HPDE6-E6E7 (cell line): ENCODE measurements at regions not wholly inside any gene's neighbourhood (a gene's known extent, or its start where the extent isn't known, plus 50 kb on each side); places are given as distances from the start of the nearest gene placed in this dataset.

Experiments
- DNase-seq: peaks from one replicate; pipeline ENCODE4 v3.0.0; 2011; ENCODE audit warnings: missing footprints; ENCODE audit errors: extremely low spot score

DNA sequence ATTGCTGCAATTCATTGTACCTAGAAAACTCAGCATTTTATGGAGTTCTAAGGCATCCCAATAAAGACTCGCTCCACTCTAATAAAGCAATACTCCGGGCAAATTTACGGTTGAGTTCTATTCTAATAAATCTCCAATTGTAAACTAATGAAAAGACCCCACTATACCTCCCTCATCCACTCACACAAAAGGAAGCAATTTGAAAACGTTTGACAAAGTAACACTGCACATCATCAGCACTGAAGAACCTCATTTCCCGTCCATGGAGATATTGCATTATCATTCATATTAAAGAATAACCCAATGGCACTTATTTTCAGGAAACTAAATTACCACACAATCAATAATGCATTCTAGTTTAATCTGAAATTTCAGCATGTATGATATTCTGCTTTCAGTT is 111.0 kb upstream of the LMO3 start:
- DNase-seq = no peak

- no peak for DNase-seq
Observed at GRCh38 chr12:16692099-16692498, 86.1 kb upstream of the LMO3 start.

GRCh38 chr12:16691624-16692023 is 85.7 kb upstream of the LMO3 start:
- DNase-seq = no peak

DNA sequence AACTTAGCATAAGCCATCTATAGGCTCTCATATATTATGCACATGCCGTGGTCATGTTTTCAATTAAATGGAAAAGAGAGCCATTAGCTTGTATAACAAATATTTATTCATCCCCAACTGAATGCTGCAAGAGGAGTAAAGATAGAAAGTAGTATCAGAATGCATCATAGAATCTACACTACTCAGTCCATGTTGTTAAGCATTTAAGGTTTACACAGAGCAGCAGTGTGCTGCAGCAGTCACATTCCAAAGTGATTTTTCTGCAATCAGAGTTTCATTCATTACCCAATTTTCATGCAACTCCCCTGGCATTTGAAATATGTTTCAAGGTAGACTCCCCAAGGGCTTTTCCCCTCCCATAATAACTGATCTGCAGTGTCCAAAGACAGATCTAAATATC is 82.2 kb upstream of the LMO3 start:
- no peak for DNase-seq

DNA sequence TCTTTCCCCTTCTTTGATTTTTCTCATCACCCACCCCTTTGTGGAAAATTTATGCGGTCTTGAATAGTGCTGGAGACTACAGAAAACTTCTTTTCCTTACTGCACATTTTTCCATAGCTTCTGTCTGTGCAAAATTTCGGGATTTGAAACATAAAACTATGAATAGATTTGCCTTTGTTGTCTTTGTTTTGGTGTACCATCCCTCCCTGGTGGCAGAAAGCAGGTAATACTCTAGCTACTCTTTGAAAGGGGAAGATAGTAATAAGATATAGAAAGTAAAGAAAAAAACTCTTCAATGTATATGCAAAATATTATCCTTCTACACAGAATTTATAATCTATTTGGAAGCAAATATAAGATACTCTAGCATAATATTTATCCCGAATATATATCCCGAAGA is 79.1 kb upstream of the LMO3 start:
- peak; percentile 11 for DNase-seq

DNA sequence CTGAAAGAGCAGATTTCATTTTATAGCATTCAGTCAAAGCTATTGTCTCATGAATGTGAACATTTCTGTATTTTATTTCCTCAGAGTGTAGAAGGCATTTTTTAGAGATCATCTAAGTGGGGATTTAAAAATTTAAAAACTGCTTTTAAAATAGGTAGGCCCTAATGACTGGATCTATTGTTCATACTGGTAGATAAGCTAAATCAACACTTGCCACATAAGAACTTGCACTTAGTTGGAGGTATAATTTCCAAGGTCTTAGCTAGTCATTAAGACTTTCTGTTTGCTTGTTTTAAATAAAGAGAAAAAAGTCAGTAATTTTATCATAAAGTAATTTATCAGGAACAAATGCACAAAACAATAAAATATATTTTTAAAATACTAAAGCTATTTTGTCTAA is 75.2 kb upstream of the LMO3 start:
- no peak for DNase-seq

DNA sequence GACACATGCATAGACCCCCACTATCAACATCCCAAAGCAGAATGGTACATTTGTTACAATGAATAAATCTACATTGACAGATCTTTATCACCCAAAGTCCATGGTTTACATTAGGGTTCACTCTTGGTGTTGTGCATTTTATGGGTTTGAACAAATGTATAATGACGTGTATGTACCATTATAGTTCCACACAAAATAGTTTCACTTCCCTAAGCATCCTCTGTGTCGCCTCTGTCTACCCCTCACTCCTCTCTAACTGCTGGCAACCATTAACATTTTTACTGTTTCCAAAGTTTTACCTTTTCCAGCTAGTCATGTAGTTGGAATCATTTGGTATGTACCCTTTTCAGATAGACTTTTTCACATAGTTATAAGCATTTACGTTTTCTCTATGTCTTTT is 69.5 kb upstream of the LMO3 start:
- no peak for DNase-seq

GRCh38 chr12:16674885-16675284 is 68.9 kb upstream of the LMO3 start:
- no peak for DNase-seq

DNA sequence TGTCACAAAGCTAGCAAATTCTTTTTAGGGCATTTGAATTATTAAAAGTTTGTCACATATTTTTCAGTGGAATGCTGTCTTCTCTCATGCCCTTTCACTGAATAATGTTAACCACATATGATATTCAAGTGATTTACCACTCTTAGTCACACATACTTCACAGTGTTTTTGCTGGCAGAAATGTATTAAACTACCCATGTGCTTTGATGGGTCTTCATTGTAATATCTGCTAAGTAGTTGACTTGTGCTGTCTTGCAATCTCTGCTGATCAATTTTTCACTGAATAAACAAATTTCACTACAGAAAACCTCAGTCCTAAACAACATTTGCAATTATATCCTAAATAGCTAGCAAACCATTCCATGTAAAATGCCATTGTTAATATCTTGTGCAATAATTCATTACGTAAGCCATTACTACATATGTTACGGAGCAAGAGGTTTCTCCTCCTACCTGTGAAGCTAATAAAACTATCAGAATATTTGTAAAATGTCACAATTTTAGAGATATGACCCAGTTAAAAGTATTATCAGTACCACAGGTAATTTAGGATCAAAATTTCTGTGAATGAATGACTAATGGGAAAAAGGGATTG is 64.6 kb upstream of the LMO3 start:
- DNase-seq = no peak

DNA sequence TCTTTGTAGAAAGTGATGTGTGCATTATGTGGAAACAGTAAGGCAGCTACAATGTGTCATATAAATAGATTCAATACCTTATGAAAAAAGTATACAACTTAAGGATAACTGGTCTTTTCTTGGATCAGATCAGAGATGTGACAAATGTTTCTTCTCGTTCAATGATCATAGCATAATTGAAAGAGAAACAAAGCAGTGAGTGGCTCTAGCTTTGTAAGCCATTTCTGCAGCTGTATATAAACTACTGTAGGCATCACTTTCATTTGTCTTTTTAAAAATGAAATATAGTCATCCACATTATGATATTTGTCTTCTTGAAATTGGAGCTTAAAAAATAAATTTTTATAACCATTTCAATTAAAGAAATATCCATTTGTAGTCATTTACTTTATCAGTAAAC is 63.8 kb upstream of the LMO3 start:
- no peak for DNase-seq

- no peak for DNase-seq
Observed at GRCh38 chr12:16668198-16668597, 62.2 kb upstream of the LMO3 start.

GRCh38 chr12:16658699-16659098 is 52.7 kb upstream of the LMO3 start:
- DNase-seq = no peak
